ENCODE measurements at regions not wholly inside any gene's neighbourhood (a gene's known extent, or its start where the extent isn't known, plus 50 kb on each side); places are given as distances from the start of the nearest gene placed in this dataset.

GRCh38 chr3:151564261-151564660 is 103.4 kb upstream of the IGSF10 start:
- no TSS peak for BruUV-seq (replicated peaks)
- CTCF ChIA-PET = interaction anchor here (0.9 kb wide), 2 partner anchors 15 to 17 kb away, joined by 3 to 14 read pairs; no protein-coding TSS in a partner anchor

GRCh38 chr3:151563305-151563704 is 102.4 kb upstream of the IGSF10 start:
- Histone ChIP-seq H3K27ac (ENCODE audit: low read depth, low read length, poor library complexity, severe bottlenecking) (peak overlapping the region; percentile 86), H3K36me3 (ENCODE audit: insufficient read depth, low read length, poor library complexity, severe bottlenecking) (no peaks in the 10 kb centered on the region), H3K4me1 (ENCODE audit: insufficient read depth, low read length, poor library complexity, severe bottlenecking) (peaks cover 80% of the 10 kb centered on the region), H3K4me3 (ENCODE audit: low read depth, low read length, poor library complexity, severe bottlenecking) (no peak overlapping the region), H3K9me3 (ENCODE audit: low read depth, low read length, poor library complexity, severe bottlenecking) (no peaks in the 10 kb centered on the region), H3K27me3 (replicated peaks; ENCODE audit: insufficient read depth, low read depth, low read length, poor library complexity) (no peaks in the 10 kb centered on the region)
- TF ChIP-seq, protein P1, sequence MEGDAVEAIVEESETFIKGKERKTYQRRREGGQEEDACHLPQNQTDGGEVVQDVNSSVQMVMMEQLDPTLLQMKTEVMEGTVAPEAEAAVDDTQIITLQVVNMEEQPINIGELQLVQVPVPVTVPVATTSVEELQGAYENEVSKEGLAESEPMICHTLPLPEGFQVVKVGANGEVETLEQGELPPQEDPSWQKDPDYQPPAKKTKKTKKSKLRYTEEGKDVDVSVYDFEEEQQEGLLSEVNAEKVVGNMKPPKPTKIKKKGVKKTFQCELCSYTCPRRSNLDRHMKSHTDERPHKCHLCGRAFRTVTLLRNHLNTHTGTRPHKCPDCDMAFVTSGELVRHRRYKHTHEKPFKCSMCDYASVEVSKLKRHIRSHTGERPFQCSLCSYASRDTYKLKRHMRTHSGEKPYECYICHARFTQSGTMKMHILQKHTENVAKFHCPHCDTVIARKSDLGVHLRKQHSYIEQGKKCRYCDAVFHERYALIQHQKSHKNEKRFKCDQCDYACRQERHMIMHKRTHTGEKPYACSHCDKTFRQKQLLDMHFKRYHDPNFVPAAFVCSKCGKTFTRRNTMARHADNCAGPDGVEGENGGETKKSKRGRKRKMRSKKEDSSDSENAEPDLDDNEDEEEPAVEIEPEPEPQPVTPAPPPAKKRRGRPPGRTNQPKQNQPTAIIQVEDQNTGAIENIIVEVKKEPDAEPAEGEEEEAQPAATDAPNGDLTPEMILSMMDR (conservative IDR thresholded peaks at IDR 0.05; ENCODE audit: low read depth, low read length) = no peak
- ChIA-PET POLR2A (ENCODE audit: low non-redundant PET) (no interaction called here), CTCF (interaction anchor here (0.6 to 0.9 kb wide), 2 partner anchors 18 to 1552 kb away, joined by 3 read pairs; no protein-coding TSS in a partner anchor)
- no peak for DNase-seq (ENCODE audit: low spot score)
- BruUV-seq (replicated peaks) = TSS peak; percentile 95
- intact Hi-C loops (cut with micrococcal nuclease; ENCODE audit: unreplicated experiment) = loop anchor here (5.0 to 10.0 kb wide), 3 partner anchors 121 to 274 kb away; no protein-coding TSS in a partner anchor

More at GRCh38 chr3:151564261-151564660, 103.4 kb upstream of the IGSF10 start:
- no peak overlapping the region for H3K4me3 ChIP-seq (ENCODE audit: low read depth, low read length, poor library complexity, severe bottlenecking)
- H3K27ac ChIP-seq (ENCODE audit: low read depth, low read length, poor library complexity, severe bottlenecking) = peak overlapping the region; percentile 86
- no peaks in the 10 kb centered on the region for H3K9me3 ChIP-seq (ENCODE audit: low read depth, low read length, poor library complexity, severe bottlenecking)
- DNase-seq (ENCODE audit: low spot score) = peak; percentile 92
- no peaks in the 10 kb centered on the region for H3K27me3 ChIP-seq (replicated peaks; ENCODE audit: insufficient read depth, low read depth, low read length, poor library complexity)
- TF ChIP-seq, protein P1 (conservative IDR thresholded peaks at IDR 0.05; ENCODE audit: low read depth, low read length) = no peak
- TF ChIP-seq EZH2 (IDR thresholded peaks at IDR 0.05; ENCODE audit: borderline replicate concordance, low read depth, low read length, poor library complexity, severe bottlenecking) = no peak
- H3K36me3 ChIP-seq (ENCODE audit: insufficient read depth, low read length, poor library complexity, severe bottlenecking) = no peaks in the 10 kb centered on the region
- POLR2A ChIA-PET (ENCODE audit: low non-redundant PET) = interaction anchor here (1.0 kb wide), 1 partner anchor 16 kb away, joined by 5 read pairs; no protein-coding TSS in a partner anchor
- intact Hi-C loops (cut with micrococcal nuclease; ENCODE audit: unreplicated experiment) = loop anchor here (2.0 to 10.0 kb wide), 4 partner anchors 17 to 273 kb away; no protein-coding TSS in a partner anchor
- H3K4me1 ChIP-seq (ENCODE audit: insufficient read depth, low read length, poor library complexity, severe bottlenecking) = peaks cover 84% of the 10 kb centered on the region

DNA sequence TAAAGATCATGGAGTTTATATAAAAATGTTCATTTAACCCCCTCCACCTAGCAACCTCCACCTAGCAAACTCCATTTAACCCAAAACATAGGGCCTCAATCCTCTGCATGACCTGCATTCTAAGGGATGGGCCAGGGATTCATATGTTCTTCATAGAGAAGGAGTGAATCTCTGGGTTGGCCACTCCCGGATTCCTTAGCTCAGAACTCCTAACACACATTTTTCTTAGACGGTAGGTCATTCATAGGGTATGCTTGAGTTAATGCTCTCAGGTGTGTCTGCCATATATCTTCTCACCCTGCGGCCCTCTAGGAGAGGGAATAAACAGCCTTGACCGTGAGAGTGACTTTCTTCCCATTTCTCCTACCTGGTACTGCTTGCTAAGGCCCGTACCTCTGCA is 102.0 kb upstream of the IGSF10 start:
- intact Hi-C loops (cut with micrococcal nuclease; ENCODE audit: unreplicated experiment) = loop anchor here (5.0 to 10.0 kb wide), 3 partner anchors 121 to 274 kb away; no protein-coding TSS in a partner anchor
- no peaks in the 10 kb centered on the region for H3K27me3 ChIP-seq (replicated peaks; ENCODE audit: insufficient read depth, low read depth, low read length, poor library complexity)
- POLR2A ChIA-PET (ENCODE audit: low non-redundant PET) = no interaction called here
- H3K36me3 ChIP-seq (ENCODE audit: insufficient read depth, low read length, poor library complexity, severe bottlenecking) = no peaks in the 10 kb centered on the region
- no TSS peak for BruUV-seq (replicated peaks)
- H3K27ac ChIP-seq (ENCODE audit: low read depth, low read length, poor library complexity, severe bottlenecking) = peak overlapping the region; percentile 86
- DNase-seq (ENCODE audit: low spot score) = no peak
- H3K4me1 ChIP-seq (ENCODE audit: insufficient read depth, low read length, poor library complexity, severe bottlenecking) = peaks cover 76% of the 10 kb centered on the region
- H3K9me3 ChIP-seq (ENCODE audit: low read depth, low read length, poor library complexity, severe bottlenecking) = no peaks in the 10 kb centered on the region
- H3K4me3 ChIP-seq (ENCODE audit: low read depth, low read length, poor library complexity, severe bottlenecking) = no peak overlapping the region
- TF ChIP-seq, protein P1 (conservative IDR thresholded peaks at IDR 0.05; ENCODE audit: low read depth, low read length) = no peak
- no peak for TF ChIP-seq EZH2 (IDR thresholded peaks at IDR 0.05; ENCODE audit: borderline replicate concordance, low read depth, low read length, poor library complexity, severe bottlenecking)
- CTCF ChIA-PET = interaction anchor here (0.6 kb wide), 1 partner anchor 1553 kb away, joined by 3 read pairs; no protein-coding TSS in a partner anchor
